Keratinocyte (primary cell): ENCODE measurements at regions not wholly inside any gene's neighbourhood (a gene's known extent, or its start where the extent isn't known, plus 50 kb on each side); places are given as distances from the start of the nearest gene placed in this dataset.

Experiments used
- DNase-seq: peaks from one replicate; pipeline ENCODE4 v3.0.0-alpha.2; 2011; ENCODE audit warnings: low read depth, missing footprints, low spot score
- FAIRE-seq: peaks from 2 replicates; lab custom pipeline; 2011; peaks lifted over from hg19 to GRCh38; lab: Jason Lieb, UNC
- H2AFZ ChIP-seq: 2 replicates; pipeline ENCODE4 v1.6.0; 2012; ENCODE audit warnings: low read length, control low read depth, inconsistent platforms; ENCODE audit not compliant: control insufficient read depth
- H3K27ac ChIP-seq: 2 replicates; pipeline ENCODE4 v1.5.1; 2011; ENCODE audit warnings: low read length; ENCODE audit not compliant: control insufficient read depth, insufficient read depth
- H3K27me3 ChIP-seq: 3 replicates; pipeline ENCODE4 v1.6.0; 2011; ENCODE audit warnings: low read length; ENCODE audit not compliant: control insufficient read depth, insufficient read depth; ENCODE audit errors: extremely low read depth
- H3K36me3 ChIP-seq, 2 experiments: 2 replicates in 1 of 2; 3 replicates in 1 of 2; pipeline ENCODE4 v1.5.1; 2011; ENCODE audit warnings: low read length in 2 of 2, mild to moderate bottlenecking in 1 of 2; ENCODE audit not compliant: control insufficient read depth in 2 of 2, insufficient read depth in 2 of 2; ENCODE audit errors: extremely low read depth in 1 of 2
- H3K4me1 ChIP-seq: 3 replicates; pipeline ENCODE4 v1.5.1; 2011; ENCODE audit warnings: low read length; ENCODE audit not compliant: control insufficient read depth, insufficient read depth; ENCODE audit errors: extremely low read depth
- H3K4me2 ChIP-seq: 3 replicates; pipeline ENCODE4 v1.6.0; 2011; ENCODE audit warnings: low read depth, low read length; ENCODE audit not compliant: control insufficient read depth, insufficient read depth; ENCODE audit errors: extremely low read depth
- H3K4me3 ChIP-seq, 3 experiments: fragments of 200-600 bp in 1 of 3; sonication (generic) in 1 of 3; 2 replicates in 2 of 3; 3 replicates in 1 of 3; pipeline ENCODE4 v1.5.1; 2011 to 2016; ENCODE audit warnings: low read length in 3 of 3, mild to moderate bottlenecking in 3 of 3, control low read depth in 2 of 3, inconsistent platforms in 1 of 3, low read depth in 1 of 3, mixed read lengths in 1 of 3, mixed run types in 1 of 3, moderate library complexity in 1 of 3; ENCODE audit not compliant: control insufficient read depth in 2 of 3, insufficient read depth in 2 of 3; ENCODE audit errors: extremely low read depth in 1 of 3
- H3K79me2 ChIP-seq: 2 replicates; pipeline ENCODE4 v1.6.0; 2012; ENCODE audit warnings: low read length; ENCODE audit not compliant: control insufficient read depth, insufficient read depth
- H3K9ac ChIP-seq: 3 replicates; pipeline ENCODE4 v1.6.0; 2011; ENCODE audit warnings: low read length; ENCODE audit not compliant: control insufficient read depth, insufficient read depth; ENCODE audit errors: extremely low read depth
- H3K9me1 ChIP-seq: 3 replicates; pipeline ENCODE4 v1.6.0; 2011; ENCODE audit warnings: low read length; ENCODE audit not compliant: control insufficient read depth, insufficient read depth; ENCODE audit errors: extremely low read depth
- H3K9me3 ChIP-seq: 2 replicates; pipeline ENCODE4 v1.5.1; 2012; ENCODE audit warnings: low read depth, low read length; ENCODE audit not compliant: control insufficient read depth
- H4K20me1 ChIP-seq: 3 replicates; pipeline ENCODE4 v1.6.0; 2011; ENCODE audit warnings: low read length; ENCODE audit not compliant: control insufficient read depth, insufficient read depth; ENCODE audit errors: extremely low read depth
- CTCF ChIP-seq, 3 experiments: IDR thresholded peaks in 1 of 3; conservative IDR thresholded peaks in 1 of 3; optimal IDR thresholded peaks in 1 of 3; 2 replicates in 2 of 3; 3 replicates in 1 of 3; pipeline versions ENCODE3 to v1.5.1; 2011; ENCODE audit warnings: low read length in 3 of 3, mild to moderate bottlenecking in 3 of 3, moderate library complexity in 2 of 3, control low read depth in 1 of 3, inconsistent platforms in 1 of 3; ENCODE audit not compliant: insufficient read depth in 2 of 3; ENCODE audit errors: extremely low read depth in 1 of 3
- EZH2 ChIP-seq: IDR thresholded peaks from one replicate; pipeline ENCODE4 v1.6.1; 2012; ENCODE audit warnings: inconsistent platforms, mild to moderate bottlenecking, low read length, moderate library complexity
- dilution Hi-C: fragments of 300-500 bp; cut with MboI; formaldehyde crosslinking; loops from one replicate; pipeline ENCODE4 v1.7.0; 2020; ENCODE audit warnings: low sequenced_read_pairs; ENCODE audit not compliant: extremely low pct_ligation_motif_present

GRCh38 chr15:85302271-85302670 lies 78.1 kb upstream of the AKAP13 start:
- Histone ChIP-seq H3K9ac (no peak overlapping the region), H3K27me3 (no peaks in the 10 kb centered on the region), H3K9me3 (no peaks in the 10 kb centered on the region), H3K36me3 (no peaks in the 10 kb centered on the region), H4K20me1 (no peaks in the 10 kb centered on the region), H3K4me1 (no peaks in the 10 kb centered on the region), H2AFZ (no peak overlapping the region), H3K79me2 (no peaks in the 10 kb centered on the region), H3K27ac (no peak overlapping the region), H3K9me1 (no peaks in the 10 kb centered on the region), H3K4me3 (no peak overlapping the region), H3K4me2 (no peak overlapping the region)
- FAIRE-seq (no peak), DNase-seq (no peak)
- dilution Hi-C loops: no loop called here
- TF ChIP-seq CTCF (optimal IDR thresholded peaks at IDR 0.05 in 1 of 3, IDR thresholded peaks at IDR 0.05 in 1 of 3, conservative IDR thresholded peaks at IDR 0.05 in 1 of 3; ENCODE audit: extremely low read depth in 1 of 3, insufficient read depth in 2 of 3, low read length in 3 of 3) (no peak), EZH2 (no peak)

GRCh38 chr15:85305050-85305449 lies 75.4 kb upstream of the AKAP13 start:
- no peaks in the 10 kb centered on the region for H3K79me2 ChIP-seq
- H2AFZ ChIP-seq: no peak overlapping the region
- FAIRE-seq: no peak
- dilution Hi-C loops: no loop called here
- no peak for DNase-seq
- H3K27ac ChIP-seq: no peak overlapping the region
- H3K9me3 ChIP-seq: no peaks in the 10 kb centered on the region
- TF ChIP-seq CTCF (optimal IDR thresholded peaks at IDR 0.05 in 1 of 3, IDR thresholded peaks at IDR 0.05 in 1 of 3, conservative IDR thresholded peaks at IDR 0.05 in 1 of 3; ENCODE audit: extremely low read depth in 1 of 3, insufficient read depth in 2 of 3, low read length in 3 of 3) (no peak), EZH2 (no peak)
- no peaks in the 10 kb centered on the region for H3K4me1 ChIP-seq
- H3K36me3 ChIP-seq: no peaks in the 10 kb centered on the region
- H3K9me1 ChIP-seq: no peaks in the 10 kb centered on the region
- no peak overlapping the region for H3K4me3 ChIP-seq
- H3K27me3 ChIP-seq: no peaks in the 10 kb centered on the region
- H4K20me1 ChIP-seq: no peaks in the 10 kb centered on the region
- no peak overlapping the region for H3K9ac ChIP-seq
- H3K4me2 ChIP-seq: no peak overlapping the region
